Bronchial epithelial cell (primary cell): ENCODE measurements at regions not wholly inside any gene's neighbourhood (a gene's known extent, or its start where the extent isn't known, plus 50 kb on each side); places are given as distances from the start of the nearest gene placed in this dataset.

Source experiments
- DNase-seq: peaks from one replicate; pipeline ENCODE4 v3.0.0-alpha.2; 2010; ENCODE audit warnings: low read depth
- FAIRE-seq: peaks from 2 replicates; lab custom pipeline; 2011; peaks lifted over from hg19 to GRCh38; lab: Jason Lieb, UNC
- H3K27me3 ChIP-seq: 2 replicates; pipeline ENCODE4 v1.5.1; 2011; ENCODE audit warnings: low read length; ENCODE audit not compliant: control insufficient read depth, insufficient read depth
- H3K36me3 ChIP-seq: 2 replicates; pipeline ENCODE4 v1.5.1; 2011; ENCODE audit warnings: low read length; ENCODE audit not compliant: control insufficient read depth, insufficient read depth
- H3K4me3 ChIP-seq: 2 replicates; pipeline ENCODE4 v1.5.1; 2011; ENCODE audit warnings: mild to moderate bottlenecking, low read depth, low read length, control low read depth
- CTCF ChIP-seq: IDR thresholded peaks from 2 replicates; pipeline ENCODE4 v1.5.1; 2011; ENCODE audit warnings: mild to moderate bottlenecking, moderate library complexity, low read length, control low read depth, inconsistent platforms; ENCODE audit not compliant: insufficient read depth, severe bottlenecking

GRCh38 chr12:92365333-92365732, 219.7 kb upstream of the BTG1 start:
- no peak for FAIRE-seq
- no peak for TF ChIP-seq CTCF
- Histone ChIP-seq H3K36me3 (no peaks in the 10 kb centered on the region), H3K27me3 (no peaks in the 10 kb centered on the region), H3K4me3 (no peak overlapping the region)
- no peak for DNase-seq

- Histone ChIP-seq H3K27me3 (no peaks in the 10 kb centered on the region), H3K36me3 (no peaks in the 10 kb centered on the region), H3K4me3 (no peak overlapping the region)
- no peak for DNase-seq
- FAIRE-seq, result no peak
- no peak for TF ChIP-seq CTCF
These were observed 217.9 kb upstream of the BTG1 start for GRCh38 chr12:92363295-92364146.

GRCh38 chr12:92362785-92363184, 217.1 kb upstream of the BTG1 start:
- FAIRE-seq, result no peak
- TF ChIP-seq CTCF, result no peak

GRCh38 chr12:92362126-92362525, 216.5 kb upstream of the BTG1 start:
- TF ChIP-seq CTCF, result no peak
- FAIRE-seq, result no peak
- no peak for DNase-seq
- H3K36me3 ChIP-seq, result no peaks in the 10 kb centered on the region
- no peak overlapping the region for H3K4me3 ChIP-seq
- no peaks in the 10 kb centered on the region for H3K27me3 ChIP-seq

More at GRCh38 chr12:92362785-92363184, 217.1 kb upstream of the BTG1 start:
- Histone ChIP-seq H3K4me3 (no peak overlapping the region), H3K36me3 (no peaks in the 10 kb centered on the region), H3K27me3 (no peaks in the 10 kb centered on the region)
- no peak for DNase-seq

GRCh38 chr12:92360543-92360942, 214.9 kb upstream of the BTG1 start:
- no peaks in the 10 kb centered on the region for H3K27me3 ChIP-seq
- no peak overlapping the region for H3K4me3 ChIP-seq
- DNase-seq (no peak), FAIRE-seq (no peak)
- H3K36me3 ChIP-seq, result no peaks in the 10 kb centered on the region
- no peak for TF ChIP-seq CTCF
